OCI-LY3 (cell line): ENCODE measurements at regions not wholly inside any gene's neighbourhood (a gene's known extent, or its start where the extent isn't known, plus 50 kb on each side); places are given as distances from the start of the nearest gene placed in this dataset.

Source experiments
- H2AFZ ChIP-seq: fragments of 200-600, 300-600 bp; shearing (Covaris generic); 2 replicates; pipeline ENCODE4 v1.6.0; 2014; ENCODE audit warnings: antibody characterized with exemption, low read depth, low read length
- H3K27ac ChIP-seq: fragments of 200-600, 300-600 bp; sonication (generic); 2 replicates; pipeline ENCODE4 v1.5.1; 2014; ENCODE audit warnings: mild to moderate bottlenecking, low read length, moderate library complexity, mixed read lengths
- H3K27me3 ChIP-seq: fragments of 200-600, 300-600 bp; sonication (generic); 2 replicates; pipeline ENCODE4 v1.6.1; 2014; ENCODE audit warnings: low read depth, low read length, mixed read lengths
- H3K36me3 ChIP-seq: fragments of 200-600, 300-600 bp; sonication (generic); replicated peaks from 2 replicates; pipeline ENCODE3; 2014; ENCODE audit warnings: low read depth, low read length, mixed read lengths
- H3K4me1 ChIP-seq: fragments of 300-600, 200-600 bp; sonication (generic); 2 replicates; pipeline ENCODE4 v1.6.1; 2014; ENCODE audit warnings: low read length, mixed read lengths
- H3K4me2 ChIP-seq: fragments of 200-600, 300-600 bp; sonication (generic); 2 replicates; pipeline ENCODE4 v1.6.1; 2014; ENCODE audit warnings: low read length, mixed read lengths
- H3K4me3 ChIP-seq: fragments of 300-600, 200-600 bp; sonication (generic); 2 replicates; pipeline ENCODE4 v1.5.1; 2014; ENCODE audit warnings: antibody characterized with exemption, mild to moderate bottlenecking, low read length, moderate library complexity
- H3K79me2 ChIP-seq: fragments of 300-600, 200-600 bp; shearing (Covaris generic); 2 replicates; pipeline ENCODE4 v1.6.1; 2014; ENCODE audit warnings: mild to moderate bottlenecking, low read length, mixed read lengths
- H3K9ac ChIP-seq: fragments of 300-600, 200-600 bp; shearing (Covaris generic); 2 replicates; pipeline ENCODE4 v1.6.0; 2014; ENCODE audit warnings: mild to moderate bottlenecking, low read length, moderate library complexity
- H3K9me3 ChIP-seq: fragments of 200-600, 300-600 bp; shearing (Covaris generic); 2 replicates; pipeline ENCODE4 v1.6.1; 2014; ENCODE audit warnings: low read length, mixed read lengths; ENCODE audit not compliant: insufficient read depth
- H4K20me1 ChIP-seq: fragments of 200-600, 300-600 bp; sonication (generic); 2 replicates; pipeline ENCODE4 v1.6.1; 2016; ENCODE audit warnings: low read length, mixed read lengths; ENCODE audit not compliant: insufficient read depth
- CTCF ChIP-seq: fragments of 200-600, 300-600 bp; sonication (generic); IDR thresholded peaks from 2 replicates; pipeline ENCODE4 v1.5.1; 2014; ENCODE audit warnings: antibody characterized with exemption, low read length, low read depth
- EZH2phosphoT487 ChIP-seq: fragments of 200-600 bp; shearing (Covaris generic); IDR thresholded peaks from 2 replicates; pipeline ENCODE4 v1.6.1; 2018; ENCODE audit warnings: antibody characterized with exemption, mixed run types, low read depth

- Histone ChIP-seq H3K27me3 (no peaks in the 10 kb centered on the region), H2AFZ (no peak overlapping the region), H3K9ac (no peak overlapping the region), H3K4me1 (no peaks in the 10 kb centered on the region), H4K20me1 (no peaks in the 10 kb centered on the region), H3K4me3 (no peak overlapping the region), H3K27ac (no peak overlapping the region), H3K79me2 (no peaks in the 10 kb centered on the region), H3K36me3 (no peaks in the 10 kb centered on the region), H3K4me2 (no peak overlapping the region), H3K9me3 (no peaks in the 10 kb centered on the region)
- no peak for TF ChIP-seq EZH2phosphoT487
- no peak for TF ChIP-seq CTCF
Observed at GRCh38 chr6:167448378-167448777, 123.5 kb downstream of the TTLL2 start.

GRCh38 chr6:167449094-167449861 is 124.4 kb downstream of the TTLL2 start:
- Histone ChIP-seq H3K36me3 (no peaks in the 10 kb centered on the region), H2AFZ (no peak overlapping the region), H3K27me3 (no peaks in the 10 kb centered on the region), H3K4me2 (no peak overlapping the region), H3K79me2 (no peaks in the 10 kb centered on the region), H3K27ac (no peak overlapping the region), H3K4me3 (no peak overlapping the region), H3K9ac (no peak overlapping the region), H3K9me3 (no peaks in the 10 kb centered on the region), H4K20me1 (no peaks in the 10 kb centered on the region), H3K4me1 (no peaks in the 10 kb centered on the region)
- TF ChIP-seq EZH2phosphoT487, result no peak
- no peak for TF ChIP-seq CTCF

GRCh38 chr6:167450626-167451025 is 125.7 kb downstream of the TTLL2 start:
- Histone ChIP-seq H3K36me3 (no peaks in the 10 kb centered on the region), H3K79me2 (no peaks in the 10 kb centered on the region), H2AFZ (no peak overlapping the region), H4K20me1 (no peaks in the 10 kb centered on the region), H3K4me1 (no peaks in the 10 kb centered on the region), H3K9me3 (no peaks in the 10 kb centered on the region), H3K4me2 (no peak overlapping the region), H3K27me3 (0 out of 2 replicates have a peak, but pooled peaks cover 3% of the 10 kb centered on the region), H3K9ac (no peak overlapping the region), H3K4me3 (no peak overlapping the region), H3K27ac (no peak overlapping the region)
- no peak for TF ChIP-seq CTCF
- no peak for TF ChIP-seq EZH2phosphoT487

- H4K20me1 ChIP-seq, result no peaks in the 10 kb centered on the region
- H3K4me1 ChIP-seq, result no peaks in the 10 kb centered on the region
- peaks cover 16% of the 10 kb centered on the region; the same call in 1 of the 2 replicates for H3K27me3 ChIP-seq
- no peak overlapping the region for H3K9ac ChIP-seq
- H3K36me3 ChIP-seq, result no peaks in the 10 kb centered on the region
- H3K9me3 ChIP-seq, result no peaks in the 10 kb centered on the region
- H2AFZ ChIP-seq, result no peak overlapping the region
- TF ChIP-seq CTCF (no peak), EZH2phosphoT487 (no peak)
- no peak overlapping the region for H3K27ac ChIP-seq
- no peak overlapping the region for H3K4me2 ChIP-seq
- H3K4me3 ChIP-seq, result no peak overlapping the region
- no peaks in the 10 kb centered on the region for H3K79me2 ChIP-seq
Observed at GRCh38 chr6:167452338-167453081, 127.6 kb downstream of the TTLL2 start.
